Activated CD4-positive, alpha-beta T cell treated with anti-CD3 and anti-CD28 coated beads, Interleukin-2, Interleukin-6, amounts not matched to agents 100 ng/mL and 50 ng/mL, durations not matched to agents 16 hours and 8 hours (primary cell): ENCODE measurements at regions not wholly inside any gene's neighbourhood (a gene's known extent, or its start where the extent isn't known, plus 50 kb on each side); places are given as distances from the start of the nearest gene placed in this dataset.

Experiments
- DNase-seq: peaks from one replicate; pipeline ENCODE4 v3.0.0-alpha.2; 2020

DNA sequence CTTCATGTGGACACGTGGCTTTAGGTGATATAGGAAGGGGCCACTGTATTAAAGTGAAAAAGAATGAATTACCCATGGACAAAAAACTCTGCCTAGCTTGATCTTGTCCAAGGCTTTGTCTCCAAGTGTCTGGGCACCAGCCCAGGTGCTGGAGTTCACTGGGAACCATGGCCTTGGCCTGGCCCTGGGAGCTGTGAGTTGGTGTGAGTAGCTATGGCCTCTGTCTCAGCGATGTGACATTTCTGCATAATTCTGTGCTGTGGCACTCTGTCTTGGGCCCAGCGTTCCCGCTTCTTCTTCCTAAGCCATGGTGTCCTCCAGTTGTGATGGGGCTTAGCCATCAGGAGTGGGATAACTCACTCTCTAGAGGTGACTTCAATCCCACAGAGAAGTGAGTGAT is 119.0 kb upstream of the PPP2R2D start:
- DNase-seq, result no peak

DNA sequence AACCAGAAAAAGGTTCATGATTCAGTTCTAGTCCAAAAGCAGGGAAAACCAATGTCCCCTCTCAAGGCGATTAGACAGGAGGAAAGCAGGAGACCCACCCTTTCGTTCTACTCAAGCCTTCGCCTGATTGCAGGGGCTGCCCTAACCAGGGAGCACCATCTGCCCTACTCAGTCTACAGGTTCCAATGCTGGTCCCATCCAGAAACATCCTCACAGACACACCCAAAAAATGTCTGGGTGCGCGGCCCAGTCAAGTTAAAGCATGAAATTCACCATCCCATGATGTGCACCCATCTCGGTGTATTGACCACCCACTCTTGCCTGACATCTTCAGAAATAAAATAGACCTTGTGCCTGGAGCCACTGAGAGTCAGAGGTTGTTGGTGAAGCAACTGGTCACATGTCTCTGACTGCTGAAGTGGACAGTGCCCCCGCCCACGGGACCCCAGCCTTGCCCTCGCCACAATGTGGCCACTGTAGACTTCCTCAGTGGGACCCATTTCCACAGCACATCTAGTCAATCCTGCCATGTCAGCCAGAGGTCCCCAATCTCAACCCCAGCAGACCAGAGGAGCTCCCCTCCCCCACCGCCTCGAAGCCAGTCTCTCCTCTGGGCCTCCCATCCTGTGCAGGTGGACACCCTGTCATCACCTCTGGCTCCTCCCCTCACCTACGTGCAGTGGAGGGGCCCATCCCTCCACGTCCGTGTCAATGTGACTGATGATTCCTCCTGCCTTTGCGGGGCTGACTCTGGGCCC is 116.3 kb upstream of the PPP2R2D start:
- no peak for DNase-seq

DNA sequence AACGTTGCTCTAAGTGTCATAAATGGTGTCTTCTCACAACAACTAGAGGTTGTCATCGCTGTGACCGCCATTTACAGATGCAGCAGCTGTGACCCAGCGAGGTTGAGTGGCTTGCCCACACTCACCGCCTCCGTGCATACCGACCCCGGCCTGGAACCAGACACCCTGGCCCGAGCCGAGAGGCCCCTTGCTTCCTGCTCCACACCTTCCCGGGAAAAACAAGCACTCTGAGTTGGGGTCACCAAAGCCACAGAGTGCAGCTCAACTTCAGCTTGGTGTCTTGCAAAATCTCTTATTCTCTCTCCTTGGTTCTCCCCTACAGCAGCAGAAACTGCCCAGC is 115.7 kb upstream of the PPP2R2D start:
- DNase-seq, result no peak

DNA sequence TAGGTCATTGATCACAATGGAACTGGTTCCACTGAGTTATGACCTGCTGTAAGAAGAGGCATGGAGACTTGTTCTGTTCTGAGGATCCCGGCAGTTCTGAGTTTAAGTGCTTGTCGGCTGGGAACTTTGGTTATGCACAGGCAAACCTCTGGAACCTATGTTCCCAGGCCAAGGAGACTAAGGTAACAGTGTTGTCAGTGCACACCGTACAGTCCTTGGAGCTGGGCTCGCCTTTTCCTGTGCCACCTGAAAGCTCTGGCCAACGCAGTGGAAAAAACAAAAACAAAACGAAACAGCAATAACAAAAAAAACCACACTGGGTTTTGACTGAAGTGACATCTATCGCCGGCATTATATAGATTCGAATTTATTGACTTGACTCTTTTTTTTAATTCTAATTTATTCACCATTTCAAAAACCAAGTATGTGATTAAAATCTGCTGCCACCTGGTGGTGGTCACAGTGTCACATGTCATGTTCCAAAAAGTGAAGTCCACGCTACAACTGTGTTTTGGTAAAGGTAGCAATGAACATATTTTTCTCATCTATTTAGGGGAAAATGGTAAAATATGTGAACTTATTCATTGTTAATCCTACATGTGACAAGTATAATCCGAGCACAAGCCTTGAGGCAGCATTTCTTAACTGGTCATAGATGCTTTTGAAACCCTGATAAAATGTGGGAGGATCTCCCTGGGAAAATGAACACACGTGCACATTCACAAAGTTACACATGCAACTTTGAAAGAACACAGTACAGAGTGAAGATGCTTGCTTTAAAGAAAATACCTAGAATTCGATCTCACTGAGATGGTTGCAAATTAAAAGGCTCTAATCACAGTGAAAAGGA is 113.8 kb upstream of the PPP2R2D start:
- peak; percentile 38 for DNase-seq

DNA sequence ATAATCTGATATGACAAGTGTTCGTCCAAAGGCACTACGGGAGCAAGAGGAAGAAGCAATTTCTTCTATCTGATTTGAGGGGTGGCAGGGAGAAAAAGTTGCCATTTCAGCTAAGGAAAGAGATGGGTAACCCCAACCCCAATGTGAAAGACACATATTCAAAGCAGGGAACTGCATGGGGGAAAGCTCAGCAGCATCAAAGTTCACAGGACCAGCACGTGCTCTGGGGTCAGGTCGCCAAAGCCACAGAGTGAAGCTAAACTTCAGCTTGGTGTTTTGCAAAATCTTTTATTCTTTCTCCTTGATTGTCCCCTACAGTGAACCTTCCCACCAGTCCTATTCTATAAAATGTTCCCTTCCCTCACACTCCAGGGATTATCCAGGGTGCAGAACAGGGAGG is 112.8 kb upstream of the PPP2R2D start:
- DNase-seq, result no peak

DNA sequence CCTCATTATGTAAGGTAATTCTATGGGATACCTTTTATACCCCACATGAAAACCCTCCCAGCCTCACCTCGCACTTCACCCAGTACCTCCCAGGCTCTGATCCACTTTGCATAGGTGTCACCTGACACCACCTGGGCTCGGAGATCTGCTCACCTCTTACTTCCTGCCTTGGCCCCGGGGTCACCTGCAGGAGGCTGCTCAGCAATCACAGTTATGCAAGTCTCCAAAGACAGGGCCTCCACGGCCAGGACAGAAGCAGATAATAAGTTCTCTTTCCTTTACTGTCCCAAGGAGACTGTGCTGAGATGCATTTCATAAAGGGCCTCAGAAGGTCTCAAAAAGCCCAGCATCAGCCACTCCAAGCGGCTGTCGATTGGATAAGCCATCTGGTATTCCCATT is 112.4 kb upstream of the PPP2R2D start:
- DNase-seq, result no peak

DNA sequence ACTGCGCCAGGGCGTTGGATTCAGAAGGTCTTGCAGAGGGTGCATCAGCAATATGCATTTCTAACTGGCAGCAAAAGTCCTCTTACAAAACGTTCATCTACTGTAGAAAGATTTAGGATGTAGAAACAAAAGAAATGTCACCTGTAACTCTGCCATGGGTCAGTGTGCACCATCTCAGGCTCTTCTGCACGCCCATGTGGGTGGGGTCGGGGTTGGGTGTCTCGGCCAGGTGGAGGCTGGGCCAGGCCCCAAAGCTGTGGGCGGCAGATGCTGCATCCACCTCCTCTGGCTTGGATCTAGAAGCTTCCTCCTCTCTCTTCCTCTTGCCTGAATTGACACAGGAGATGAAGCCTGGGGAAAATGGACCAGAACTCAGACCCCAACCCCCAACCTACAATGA is 111.3 kb upstream of the PPP2R2D start:
- no peak for DNase-seq

DNA sequence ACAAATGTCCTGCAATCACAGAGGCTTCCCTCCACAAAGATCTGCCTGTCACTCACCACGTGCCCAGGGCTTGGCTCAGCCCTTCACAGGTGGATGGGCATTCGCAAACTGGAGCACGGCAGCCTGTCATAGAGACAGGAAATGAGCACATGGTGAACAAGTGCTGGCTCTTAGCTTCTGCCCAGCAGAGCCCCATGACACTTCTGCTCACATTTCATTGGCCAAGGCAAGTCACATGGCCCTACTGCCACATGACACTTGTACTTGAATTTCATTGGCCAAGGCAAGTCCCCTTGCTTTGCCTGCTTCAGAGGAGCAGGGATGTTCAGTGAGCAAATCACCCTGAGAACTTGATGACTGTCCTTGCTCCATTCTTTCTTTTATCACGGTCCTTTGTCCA is 110.8 kb upstream of the PPP2R2D start:
- peak; percentile 14 for DNase-seq

DNA sequence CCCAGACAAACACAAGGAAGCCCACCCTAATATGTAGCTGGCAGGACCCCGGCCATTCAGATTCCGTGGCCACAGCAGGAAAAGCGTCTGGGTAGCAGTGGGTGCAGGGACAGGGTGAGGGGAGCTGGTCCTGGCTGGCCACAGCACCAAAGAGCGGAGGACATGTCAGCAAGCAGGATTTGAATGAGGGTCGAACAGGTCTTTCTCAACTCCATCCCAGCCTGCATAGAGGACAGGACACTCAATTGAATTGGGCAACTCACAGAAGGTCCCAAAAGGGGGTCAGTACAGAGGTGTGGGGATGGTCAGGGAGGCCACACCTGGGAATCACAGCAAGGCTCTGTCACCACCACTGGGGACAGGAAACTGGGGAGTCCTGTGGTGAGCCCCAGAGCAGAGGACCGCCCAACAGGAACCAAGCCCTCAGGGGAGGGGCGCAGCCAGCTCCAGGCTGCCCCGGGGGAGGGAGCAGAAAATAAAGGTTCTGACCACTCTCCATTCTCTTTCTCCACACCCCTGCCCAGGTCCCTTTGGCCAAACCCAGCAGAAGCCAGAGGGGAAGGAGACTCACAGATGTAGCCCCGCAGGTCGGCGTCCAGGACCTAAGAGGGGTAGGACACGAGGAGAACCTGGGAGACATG is 108.7 kb upstream of the PPP2R2D start:
- no peak for DNase-seq

DNA sequence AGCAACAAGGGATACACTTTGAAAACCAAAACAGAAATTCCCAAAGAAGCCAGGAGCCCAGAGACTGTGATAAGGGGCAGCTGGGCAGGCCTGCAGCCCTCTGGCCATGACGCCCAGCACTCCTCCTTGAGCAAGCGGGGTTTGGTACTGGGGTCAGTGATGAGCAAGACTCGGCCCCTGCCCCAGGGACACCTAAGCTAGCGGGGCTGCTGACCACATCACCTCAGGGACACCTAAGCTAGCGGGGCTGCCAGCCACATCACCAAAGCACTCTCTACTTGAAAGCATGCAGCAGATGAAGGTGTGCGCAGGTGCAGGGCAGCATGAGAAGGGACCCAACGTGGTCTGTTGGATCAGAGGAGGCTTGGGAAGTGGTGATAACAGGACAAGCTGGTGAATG is 108.0 kb upstream of the PPP2R2D start:
- no peak for DNase-seq

DNA sequence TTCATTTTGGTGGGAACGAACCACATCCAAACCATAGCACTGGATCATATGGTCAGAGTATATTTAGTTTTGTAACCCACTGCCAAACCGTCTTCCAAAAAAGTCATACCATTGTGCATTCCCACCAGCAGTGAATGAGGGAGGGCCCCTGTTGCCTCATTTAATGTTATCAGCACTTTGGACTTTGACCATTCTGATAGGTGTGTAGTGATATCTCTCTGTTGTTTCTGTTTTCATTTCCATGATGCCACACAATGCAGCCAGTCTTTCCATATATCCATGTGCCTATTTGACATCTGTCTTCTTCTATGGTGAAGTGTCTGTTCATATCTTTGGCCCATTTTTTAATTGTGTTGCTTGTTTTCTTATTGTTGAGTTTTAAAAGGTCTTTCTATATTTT is 105.0 kb upstream of the PPP2R2D start:
- no peak for DNase-seq

DNA sequence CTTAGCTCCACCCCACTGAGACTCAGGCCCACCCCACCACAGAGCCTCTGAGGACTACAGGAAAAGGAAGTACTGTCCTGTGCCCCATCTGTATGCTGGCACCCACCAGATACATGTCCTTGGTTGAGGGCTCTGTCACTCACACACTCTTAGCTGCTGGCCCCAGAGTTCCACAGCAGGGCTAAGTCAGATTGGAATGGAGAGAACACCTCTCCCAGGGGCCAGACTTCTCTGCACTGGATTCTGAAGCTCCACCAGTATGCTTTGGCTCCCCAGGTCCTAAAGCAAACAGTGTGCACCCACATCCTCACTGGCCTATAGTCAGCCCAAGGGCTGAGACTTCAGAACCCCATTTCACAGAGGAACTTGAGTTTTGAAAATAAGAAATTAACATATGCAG is 103.2 kb upstream of the PPP2R2D start:
- no peak for DNase-seq

DNA sequence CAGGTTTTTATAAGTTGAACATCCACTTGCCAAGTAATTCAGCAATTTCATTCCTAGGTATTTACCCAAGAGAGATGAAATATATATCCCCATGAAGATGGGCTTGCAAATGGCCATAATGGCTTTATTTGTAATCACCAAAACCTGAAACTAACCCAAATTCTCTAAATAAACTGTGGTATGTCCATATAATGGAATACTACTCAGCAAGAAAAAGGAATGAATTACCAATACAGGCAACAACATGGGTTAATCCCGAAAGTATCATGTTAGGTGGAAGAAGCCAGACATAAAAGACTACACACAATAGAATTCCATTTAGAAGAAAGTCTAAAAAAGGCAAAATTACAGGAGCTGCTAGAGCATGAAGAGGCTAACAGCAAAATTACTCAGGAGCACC is 101.4 kb upstream of the PPP2R2D start:
- DNase-seq, result no peak

DNA sequence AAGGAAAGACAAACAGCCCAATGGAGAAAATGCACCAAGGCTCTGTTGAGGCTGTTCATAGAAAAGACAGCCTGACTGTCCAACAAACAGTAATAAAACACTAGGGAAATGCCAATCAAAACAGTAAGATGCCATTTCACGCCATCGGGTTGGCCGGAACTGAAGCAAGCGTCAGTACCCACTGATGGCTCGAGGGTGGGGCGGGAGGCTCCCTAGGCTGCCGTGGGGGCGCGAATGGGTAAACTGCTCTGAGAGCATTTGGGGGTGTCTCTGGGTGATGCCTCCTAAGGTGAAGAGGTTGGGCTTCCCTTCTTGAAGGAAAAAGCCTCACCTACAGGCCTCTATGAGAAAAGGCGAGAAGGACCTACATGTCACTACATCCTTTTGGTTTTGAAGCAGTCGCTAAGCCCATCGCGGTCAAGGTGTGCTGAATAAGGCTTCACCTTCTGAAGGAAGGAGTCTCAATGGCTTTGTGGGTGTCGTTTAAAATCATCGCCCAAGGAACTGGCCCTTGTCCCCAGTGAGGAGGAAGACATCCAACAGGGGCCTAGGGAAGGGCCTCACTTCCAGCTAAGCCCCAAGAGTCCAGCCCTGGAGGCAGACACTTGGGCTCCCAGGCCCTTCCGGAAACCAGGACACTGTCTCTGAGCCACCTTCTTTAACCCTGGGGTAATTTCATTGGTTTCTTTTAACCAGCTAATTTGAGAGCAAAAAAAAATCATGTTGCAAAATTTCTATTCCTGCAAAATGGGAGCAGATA is 98.5 kb upstream of the PPP2R2D start:
- no peak for DNase-seq

DNA sequence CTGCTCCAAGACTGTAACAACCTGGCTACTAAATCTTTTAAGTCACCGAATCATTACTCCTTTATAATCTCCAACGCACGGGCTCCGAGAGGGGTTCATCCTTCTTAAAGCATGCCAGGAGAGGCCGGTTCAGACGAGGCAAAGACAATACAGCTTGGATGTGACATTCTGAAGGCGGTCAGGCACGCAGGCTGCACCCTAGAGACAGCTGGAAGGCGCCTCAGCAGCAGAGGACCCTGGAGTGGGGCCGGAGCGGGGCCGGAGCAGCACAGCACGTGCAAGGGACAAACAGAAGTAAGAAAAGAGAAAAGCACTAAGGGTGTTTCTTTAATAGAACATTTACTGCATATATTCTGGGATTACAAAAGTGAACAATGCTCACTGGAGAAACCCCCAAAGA is 97.8 kb upstream of the PPP2R2D start:
- DNase-seq, result no peak

DNA sequence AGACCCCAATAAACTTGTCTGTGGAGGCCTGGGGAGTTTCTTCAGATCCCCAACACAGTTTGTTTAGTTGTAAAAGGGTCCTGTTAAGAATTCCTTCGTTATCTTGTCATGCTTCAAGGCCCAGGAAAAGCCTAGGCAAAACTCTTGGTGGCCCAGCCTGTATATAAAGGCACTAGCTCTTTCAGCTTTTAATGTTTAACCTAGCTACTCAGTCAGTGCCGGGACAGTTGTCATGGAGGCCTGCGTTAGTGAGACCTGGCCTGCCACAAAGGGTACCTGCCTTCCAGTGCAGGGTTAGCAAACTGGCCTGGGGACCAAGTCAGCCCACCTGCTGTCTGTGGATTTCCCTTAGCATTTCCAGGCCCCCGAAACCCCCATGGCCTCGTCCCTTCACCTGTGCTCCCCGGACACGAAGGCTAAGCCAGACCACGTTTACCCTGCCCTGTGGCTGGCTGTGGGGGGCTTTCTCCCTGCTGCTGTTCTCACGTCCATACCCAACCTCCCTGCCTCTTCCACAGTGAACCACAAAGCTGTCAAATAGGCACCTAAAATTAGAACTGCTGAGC is 96.9 kb upstream of the PPP2R2D start:
- DNase-seq, result no peak

DNA sequence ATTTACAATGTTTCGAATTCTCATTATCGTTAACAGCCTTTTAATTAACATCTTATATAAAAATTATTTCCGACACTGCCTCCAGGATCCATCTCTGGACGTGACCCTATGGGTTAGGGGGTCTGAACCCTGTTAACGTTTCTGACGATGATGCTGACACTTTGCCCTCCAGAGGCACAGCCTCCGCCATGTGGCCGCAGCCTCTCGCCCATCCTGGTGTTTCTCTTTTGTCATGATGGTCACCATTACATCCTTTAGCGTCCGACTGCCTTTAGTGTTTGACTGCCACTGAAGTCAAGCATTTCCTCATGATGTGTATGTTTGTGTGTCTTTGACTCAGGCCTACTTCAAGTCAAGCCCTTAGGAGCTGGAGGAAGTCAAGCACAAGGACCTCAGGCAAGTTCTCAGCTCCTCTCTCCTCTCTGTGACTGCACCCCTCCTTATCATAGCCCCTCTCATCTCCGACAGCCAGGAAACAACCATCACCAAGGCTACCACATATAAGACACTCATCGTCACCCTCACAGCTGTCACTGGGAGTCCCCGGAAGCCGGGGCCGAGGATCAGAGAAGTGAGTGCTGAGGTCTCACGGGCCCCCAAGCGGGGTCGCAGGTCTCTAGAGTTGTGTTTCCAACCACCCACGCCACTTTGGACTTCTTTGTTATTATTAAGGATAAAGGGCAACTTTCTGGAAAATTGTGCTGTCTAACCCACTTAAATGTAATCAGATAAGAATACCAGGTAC is 96.1 kb upstream of the PPP2R2D start:
- DNase-seq, result no peak

DNA sequence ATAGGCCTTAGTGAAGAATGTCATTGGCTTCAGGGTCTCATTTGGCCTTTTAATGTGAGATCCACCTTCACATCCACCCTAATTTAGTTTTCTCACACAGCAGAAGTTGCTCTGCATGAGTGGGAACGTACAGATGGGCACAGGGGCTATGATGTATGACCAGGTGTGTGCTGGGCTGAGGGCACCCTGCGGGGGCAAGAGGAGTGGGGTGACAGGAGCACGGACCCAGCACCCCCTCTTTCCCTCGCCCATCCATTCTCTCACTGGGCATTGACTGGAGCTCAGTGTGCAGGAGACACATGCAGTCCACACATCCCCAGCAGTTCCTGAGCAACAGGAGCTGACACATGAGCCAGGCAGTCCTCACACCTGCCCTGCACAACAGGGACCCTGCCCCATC is 95.1 kb upstream of the PPP2R2D start:
- DNase-seq, result no peak

DNA sequence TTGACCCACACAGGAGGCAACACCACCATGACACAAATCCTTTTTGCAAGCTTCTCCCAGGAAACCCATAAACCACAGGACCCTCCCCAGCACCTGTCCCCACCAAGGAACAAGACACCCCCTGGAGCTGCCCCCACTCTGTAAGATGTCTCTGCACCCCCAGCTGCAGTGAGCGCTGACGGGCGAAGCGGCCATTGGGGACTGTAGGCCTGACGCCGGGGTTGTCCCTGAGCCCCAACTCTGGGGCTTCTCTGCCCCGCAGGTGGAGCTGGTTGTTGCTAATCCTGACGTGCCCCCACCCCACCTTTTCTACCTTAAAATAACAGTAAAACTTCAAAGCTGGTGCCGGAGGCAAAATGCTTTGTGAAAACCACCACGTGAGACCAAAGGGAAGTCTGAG is 94.7 kb upstream of the PPP2R2D start:
- DNase-seq, result no peak

DNA sequence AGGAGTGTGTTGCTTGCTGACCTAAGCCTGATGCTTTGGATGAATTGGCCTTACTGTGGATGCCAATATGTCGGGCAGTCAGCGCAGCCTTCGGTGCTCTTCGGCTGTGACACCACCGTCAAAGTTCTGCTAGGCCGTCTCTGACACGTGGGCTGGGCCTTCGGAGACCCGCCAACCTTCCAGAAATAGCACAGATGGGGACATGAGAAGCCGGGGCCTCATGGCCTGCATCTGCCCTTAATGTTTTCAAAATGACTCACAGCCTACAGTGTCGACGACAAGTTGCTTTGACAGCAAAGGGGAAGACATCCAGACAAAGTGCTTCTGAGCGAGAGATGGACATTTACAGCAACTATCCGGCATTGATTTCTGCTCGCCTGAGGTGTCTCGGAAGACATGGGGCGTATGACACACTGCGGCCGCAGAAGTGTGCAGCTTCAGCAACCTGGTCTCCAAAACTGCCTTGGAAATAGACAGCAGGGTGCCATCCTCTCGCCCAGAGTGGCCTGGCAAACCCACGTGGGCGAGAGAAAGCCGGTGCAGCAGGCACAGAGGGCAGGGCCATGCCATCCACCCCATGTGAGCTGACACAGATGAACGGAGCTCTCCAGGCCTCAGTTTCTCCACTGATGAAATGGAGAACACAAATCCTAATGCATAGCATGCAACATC is 94.0 kb upstream of the PPP2R2D start:
- no peak for DNase-seq

DNA sequence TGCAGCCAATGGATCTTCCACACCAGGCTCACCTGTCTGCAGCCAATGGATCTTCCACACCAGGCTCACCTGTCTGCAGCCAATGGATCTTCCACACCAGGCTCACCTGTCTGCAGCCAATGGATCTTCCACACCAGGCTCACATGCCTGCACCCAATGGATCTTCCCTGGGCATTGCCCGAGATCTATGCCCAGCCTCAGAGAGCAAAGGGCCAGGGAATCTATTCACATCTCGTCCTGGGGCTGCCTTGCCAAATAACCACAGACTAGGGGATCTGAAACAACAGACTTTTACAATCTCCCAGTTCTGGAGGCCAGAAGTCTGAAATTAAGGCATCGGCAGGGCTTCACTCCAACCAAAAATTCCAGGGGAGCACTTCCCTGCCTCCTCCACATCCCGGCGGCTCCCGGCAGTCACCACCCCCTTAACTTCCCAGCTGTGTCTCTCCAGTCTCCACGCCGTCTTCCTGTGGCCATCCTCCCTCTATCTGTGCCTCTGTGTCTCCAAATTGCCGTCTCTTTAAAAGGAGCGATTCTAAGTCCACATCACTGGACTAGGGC is 92.4 kb upstream of the PPP2R2D start:
- no peak for DNase-seq
